ENCODE measurements at regions not wholly inside any gene's neighbourhood (a gene's known extent, or its start where the extent isn't known, plus 50 kb on each side); places are given as distances from the start of the nearest gene placed in this dataset.

DNA sequence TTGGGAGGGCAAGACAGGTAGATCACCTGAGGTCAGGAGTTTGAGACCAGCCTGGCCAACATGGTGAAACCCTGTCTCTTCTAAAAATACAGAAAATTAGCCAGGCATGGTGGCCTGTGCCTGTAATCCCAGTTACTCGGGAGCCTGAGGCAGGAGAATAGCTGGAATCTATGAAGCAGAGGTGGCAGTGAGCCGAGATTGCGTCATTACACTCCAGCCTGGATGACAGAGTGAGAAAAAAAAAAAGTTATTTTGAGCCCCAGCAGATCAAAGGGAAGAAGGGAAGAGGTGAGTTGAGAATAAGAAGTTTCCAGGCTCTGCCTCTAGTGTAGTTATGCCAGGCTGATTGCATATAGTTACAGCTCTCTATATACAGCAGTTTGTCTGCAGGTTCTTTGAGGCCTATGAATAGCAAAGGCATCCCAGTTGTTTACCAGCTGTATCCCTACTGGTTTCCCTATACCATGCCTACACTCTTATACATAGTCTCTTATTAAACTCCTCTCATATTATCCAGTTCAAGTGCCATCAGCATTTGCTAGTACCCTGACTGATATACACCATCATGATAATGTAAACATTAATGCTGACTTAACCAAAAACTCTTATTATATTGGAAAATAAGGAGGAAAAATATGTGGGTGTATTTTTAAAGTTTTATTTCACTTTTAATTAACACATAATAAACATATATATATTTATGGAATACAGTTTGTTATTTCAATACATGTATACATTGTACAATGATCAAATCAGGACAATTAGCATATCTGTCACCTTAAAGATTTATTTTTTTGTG lies 823.6 kb upstream of the ADGRB3 start:
- TF ChIP-seq, protein P1, sequence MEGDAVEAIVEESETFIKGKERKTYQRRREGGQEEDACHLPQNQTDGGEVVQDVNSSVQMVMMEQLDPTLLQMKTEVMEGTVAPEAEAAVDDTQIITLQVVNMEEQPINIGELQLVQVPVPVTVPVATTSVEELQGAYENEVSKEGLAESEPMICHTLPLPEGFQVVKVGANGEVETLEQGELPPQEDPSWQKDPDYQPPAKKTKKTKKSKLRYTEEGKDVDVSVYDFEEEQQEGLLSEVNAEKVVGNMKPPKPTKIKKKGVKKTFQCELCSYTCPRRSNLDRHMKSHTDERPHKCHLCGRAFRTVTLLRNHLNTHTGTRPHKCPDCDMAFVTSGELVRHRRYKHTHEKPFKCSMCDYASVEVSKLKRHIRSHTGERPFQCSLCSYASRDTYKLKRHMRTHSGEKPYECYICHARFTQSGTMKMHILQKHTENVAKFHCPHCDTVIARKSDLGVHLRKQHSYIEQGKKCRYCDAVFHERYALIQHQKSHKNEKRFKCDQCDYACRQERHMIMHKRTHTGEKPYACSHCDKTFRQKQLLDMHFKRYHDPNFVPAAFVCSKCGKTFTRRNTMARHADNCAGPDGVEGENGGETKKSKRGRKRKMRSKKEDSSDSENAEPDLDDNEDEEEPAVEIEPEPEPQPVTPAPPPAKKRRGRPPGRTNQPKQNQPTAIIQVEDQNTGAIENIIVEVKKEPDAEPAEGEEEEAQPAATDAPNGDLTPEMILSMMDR (conservative IDR thresholded peaks at IDR 0.05): no peak
- no peak for TF ChIP-seq EZH2 (IDR thresholded peaks at IDR 0.05; ENCODE audit: low read depth)

All from PC-9 (cell line).